IMR-90 (cell line): ENCODE measurements at regions not wholly inside any gene's neighbourhood (a gene's known extent, or its start where the extent isn't known, plus 50 kb on each side); places are given as distances from the start of the nearest gene placed in this dataset.

ENCODE experiments used
- ATAC-seq: fragments of 200-7000 bp; cut with Tn5 transposase; 2 replicates; pipeline ENCODE4 v1.9.1; 2020; ENCODE audit warnings: low read depth, mild to moderate bottlenecking, moderate library complexity
- BruUV-seq: library from RNA; stranded (reverse); fragments of 400-500 nt; replicated peaks from 2 replicates; lab custom pipeline; 2021; lab: Mats Ljungman, UMichigan
- CTCF ChIA-PET: fragments of 300-600 bp; formaldehyde crosslinking; extraction: SDS; loops from one replicate; lab custom pipeline; 2021; ENCODE audit warnings: antibody characterized with exemption; lab: Yijun Ruan, JAX
- POLR2A ChIA-PET: fragments of 300-600 bp; sonication (Branson Sonifier 250); formaldehyde crosslinking; loops from one replicate; lab custom pipeline; 2022; ENCODE audit warnings: antibody characterized with exemption; ENCODE audit not compliant: unreplicated experiment; lab: Charles Lee
- DNase-seq: peaks from one replicate; pipeline ENCODE4 v3.0.0; 2013
- H2AFZ ChIP-seq: replicated peaks from 2 replicates; pipeline ENCODE3; 2013; ENCODE audit warnings: low read length, mild to moderate bottlenecking; ENCODE audit not compliant: poor library complexity
- H2AK5ac ChIP-seq: 2 replicates; pipeline ENCODE4 v1.6.1; 2013; ENCODE audit warnings: low read depth, low read length, inconsistent platforms
- H2AK9ac ChIP-seq: replicated peaks from 2 replicates; pipeline ENCODE3; 2013; ENCODE audit warnings: mild to moderate bottlenecking, low read depth, low read length, moderate library complexity; ENCODE audit not compliant: poor library complexity
- H2BK120ac ChIP-seq: 2 replicates; pipeline ENCODE4 v1.6.1; 2013; ENCODE audit warnings: low read depth, low read length, inconsistent platforms
- H2BK15ac ChIP-seq: 3 replicates; pipeline ENCODE4 v1.6.1; 2013; ENCODE audit warnings: low read depth, low read length, inconsistent platforms
- H2BK20ac ChIP-seq: 2 replicates; pipeline ENCODE4 v1.6.1; 2013; ENCODE audit warnings: low read depth, mild to moderate bottlenecking, inconsistent platforms, low read length, moderate library complexity
- H2BK5ac ChIP-seq: 2 replicates; pipeline ENCODE4 v1.6.1; 2013; ENCODE audit warnings: mild to moderate bottlenecking, low read depth, low read length, inconsistent platforms; ENCODE audit not compliant: poor library complexity, severe bottlenecking
- H3K14ac ChIP-seq: replicated peaks from 2 replicates; pipeline ENCODE4 v1.6.1; 2013; ENCODE audit warnings: low read depth, low read length, inconsistent platforms
- H3K18ac ChIP-seq: 2 replicates; pipeline ENCODE4 v1.6.1; 2013; ENCODE audit warnings: low read depth, low read length, control low read depth
- H3K23ac ChIP-seq: 2 replicates; pipeline ENCODE4 v1.6.1; 2013; ENCODE audit warnings: low read depth, low read length, inconsistent platforms
- H3K27ac ChIP-seq: 2 replicates; pipeline ENCODE4 v1.5.1; 2013; ENCODE audit warnings: mild to moderate bottlenecking, control low read depth, low read length; ENCODE audit not compliant: insufficient read depth
- H3K27me3 ChIP-seq: 2 replicates; pipeline ENCODE4 v1.6.1; 2013; ENCODE audit warnings: low read length; ENCODE audit not compliant: control insufficient read depth, insufficient read depth
- H3K36me3 ChIP-seq: 2 replicates; pipeline ENCODE4 v1.6.1; 2013; ENCODE audit warnings: low read length, mixed read lengths; ENCODE audit not compliant: control insufficient read depth, insufficient read depth
- H3K4ac ChIP-seq: 2 replicates; pipeline ENCODE4 v1.6.1; 2013; ENCODE audit warnings: low read depth, low read length, inconsistent platforms
- H3K4me1 ChIP-seq: 2 replicates; pipeline ENCODE4 v1.6.1; 2013; ENCODE audit warnings: low read length, mixed read lengths; ENCODE audit not compliant: control insufficient read depth, insufficient read depth
- H3K4me2 ChIP-seq: 2 replicates; pipeline ENCODE4 v1.6.1; 2013; ENCODE audit warnings: low read depth, mild to moderate bottlenecking, control low read depth, low read length, moderate library complexity
- H3K4me3 ChIP-seq: 2 replicates; pipeline ENCODE4 v1.5.1; 2013; ENCODE audit warnings: low read depth, mild to moderate bottlenecking, control low read depth, low read length, moderate library complexity; ENCODE audit not compliant: insufficient read depth
- H3K56ac ChIP-seq: 2 replicates; pipeline ENCODE4 v1.6.1; 2013; ENCODE audit warnings: low read length, inconsistent platforms; ENCODE audit not compliant: insufficient read depth; ENCODE audit errors: extremely low read depth
- H3K79me1 ChIP-seq, 2 experiments: 2 replicates each; pipeline ENCODE4 v1.6.1; 2013; ENCODE audit warnings: low read length in 2 of 2, inconsistent platforms in 1 of 2, low read depth in 1 of 2
- H3K9ac ChIP-seq: 2 replicates; pipeline ENCODE4 v1.6.1; 2013; ENCODE audit warnings: low read depth, low read length, control low read depth
- H3K9me1 ChIP-seq: 2 replicates; pipeline ENCODE4 v1.6.1; 2013; ENCODE audit warnings: low read length, inconsistent platforms; ENCODE audit not compliant: insufficient read depth
- H3K9me3 ChIP-seq: 2 replicates; pipeline ENCODE4 v1.6.1; 2013; ENCODE audit warnings: low read length; ENCODE audit not compliant: control insufficient read depth, insufficient read depth
- H4K20me1 ChIP-seq: 2 replicates; pipeline ENCODE4 v1.6.1; 2013; ENCODE audit warnings: low read length, inconsistent platforms; ENCODE audit not compliant: insufficient read depth
- H4K5ac ChIP-seq: 2 replicates; pipeline ENCODE4 v1.6.1; 2013; ENCODE audit warnings: mild to moderate bottlenecking, low read depth, low read length, control low read depth
- H4K8ac ChIP-seq, 2 experiments: 2 replicates each; pipeline ENCODE4 v1.6.1; 2013; ENCODE audit warnings: low read depth in 2 of 2, low read length in 2 of 2, control low read depth in 1 of 2, inconsistent platforms in 1 of 2
- H4K91ac ChIP-seq: 2 replicates; pipeline ENCODE4 v1.6.1; 2013; ENCODE audit warnings: low read depth, low read length, inconsistent platforms; ENCODE audit not compliant: insufficient read depth
- CEBPB ChIP-seq: IDR thresholded peaks from 2 replicates; pipeline ENCODE4 v1.6.1; 2012; ENCODE audit warnings: low read depth, low read length, improper control_type of control experiment
- FOS ChIP-seq: fragments of 150-350 bp; IDR thresholded peaks from 2 replicates; pipeline ENCODE4 v1.6.1; 2016; ENCODE audit warnings: low read depth, low read length
- MAFK ChIP-seq: IDR thresholded peaks from 2 replicates; pipeline ENCODE4 v1.6.1; 2012; ENCODE audit warnings: low read depth, low read length, improper control_type of control experiment
- MXI1 ChIP-seq: IDR thresholded peaks from 2 replicates; pipeline ENCODE4 v1.6.1; 2012; ENCODE audit warnings: low read depth, mild to moderate bottlenecking, low read length, moderate library complexity, borderline replicate concordance
- NFE2L2 ChIP-seq: fragments of 150-350 bp; IDR thresholded peaks from 2 replicates; pipeline ENCODE4 v1.6.1; 2016; ENCODE audit warnings: low read depth, mild to moderate bottlenecking, low read length
- POLR2A ChIP-seq: IDR thresholded peaks from 2 replicates; pipeline ENCODE4 v1.6.1; 2012; ENCODE audit warnings: mild to moderate bottlenecking, low read depth, low read length
- RFX5 ChIP-seq: IDR thresholded peaks from 2 replicates; pipeline ENCODE4 v1.8.0; 2012; ENCODE audit warnings: low read depth, mild to moderate bottlenecking, low read length, moderate library complexity
- SMC3 ChIP-seq: fragments of 150-350 bp; IDR thresholded peaks from 2 replicates; pipeline ENCODE4 v1.6.1; 2016; ENCODE audit warnings: low read depth, mild to moderate bottlenecking, antibody characterized with exemption, low read length, moderate library complexity
- WGBS, 2 experiments: methylation state at CpG; one replicate each; pipeline versions ENCODE4 v1.1.5 to v1.1.7; 2013; ENCODE audit warnings: missing lambda C conversion rate in 2 of 2; ENCODE audit not compliant: insufficient read length in 1 of 2; ENCODE audit errors: extremely low coverage in 2 of 2; 5-methylcytosine and 5-hydroxymethylcytosine counted together
- dilution Hi-C: fragments of 300-500 bp; cut with HindIII; formaldehyde crosslinking; loops from one replicate; pipeline ENCODE4 v1.14.3; 2018; ENCODE audit warnings: low sequenced_read_pairs; ENCODE audit not compliant: unreplicated experiment
- in situ Hi-C: fragments of 300-500 bp; cut with MboI; formaldehyde crosslinking; loops from 3 replicates; pipeline ENCODE4 v1.14.3; 2019; ENCODE audit warnings: low sequenced_read_pairs, inconsistent platforms, mixed read lengths
- intact Hi-C: fragments of 100-400 bp; cut with micrococcal nuclease; formaldehyde crosslinking; loops from 2 replicates; pipeline ENCODE4 v1.10.0; 2022
- TF ChIP-seq, protein P1 (sequence below): fragments of 150-350 bp; IDR thresholded peaks from 2 replicates; pipeline ENCODE4 v1.6.1; 2017; ENCODE audit warnings: mild to moderate bottlenecking, antibody characterized with exemption, low read length, low read depth
- TF ChIP-seq, protein P2 (sequence below): conservative IDR thresholded peaks from 2 replicates; pipeline ENCODE4 v1.5.1; 2012; ENCODE audit warnings: mild to moderate bottlenecking, low read depth, low read length, improper control_type of control experiment

DNA sequence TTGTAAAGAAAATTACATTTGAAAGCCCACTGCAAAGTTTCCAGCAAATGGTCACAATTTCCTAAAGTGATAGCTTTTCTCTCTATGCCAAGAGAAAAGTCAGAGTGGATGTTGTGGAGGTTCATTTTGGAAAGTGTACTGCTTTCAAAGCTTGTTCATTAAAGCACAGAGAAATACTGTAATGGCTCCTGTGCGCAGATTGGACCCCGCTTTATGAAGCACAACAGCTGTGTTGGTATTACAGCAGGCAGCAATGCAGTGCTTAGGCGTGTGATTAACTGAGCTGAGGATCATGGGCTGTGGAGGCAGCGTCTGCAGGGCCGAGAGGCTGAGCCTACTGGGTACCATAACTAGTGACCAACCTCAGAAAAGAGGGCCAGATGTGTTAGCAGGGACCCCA is 478.4 kb upstream of the CFAP20DC start:
- Histone ChIP-seq H4K20me1 (no peaks in the 10 kb centered on the region), H3K79me1 (no peaks in the 10 kb centered on the region), H3K4ac (no peak overlapping the region), H3K36me3 (no peaks in the 10 kb centered on the region), H3K9me1 (no peaks in the 10 kb centered on the region), H4K5ac (no peak overlapping the region), H3K4me2 (no peak overlapping the region), H3K27me3 (no peaks in the 10 kb centered on the region), H2BK20ac (no peak overlapping the region), H3K27ac (no peak overlapping the region), H3K9ac (no peak overlapping the region), H4K91ac (no peak overlapping the region), H3K18ac (no peak overlapping the region), H3K56ac (no peak overlapping the region), H3K9me3 (no peaks in the 10 kb centered on the region), H3K14ac (no peak overlapping the region), H4K8ac (no peak overlapping the region), H2BK120ac (no peak overlapping the region), H2BK5ac (no peak overlapping the region), H2AK5ac (no peak overlapping the region), H3K23ac (no peak overlapping the region), H3K4me1 (no peaks in the 10 kb centered on the region), H2AK9ac (no peak overlapping the region), H3K4me3 (no peak overlapping the region), H2AFZ (no peak overlapping the region), H2BK15ac (no peak overlapping the region)
- ChIA-PET POLR2A (no interaction called here), CTCF (no interaction called here)
- dilution Hi-C loops = no loop called here
- TF ChIP-seq POLR2A (no peak), FOS (no peak), SMC3 (no peak), RFX5 (no peak), CEBPB (no peak), NFE2L2 (no peak), MXI1 (no peak), MAFK (no peak)
- TF ChIP-seq, protein P1, sequence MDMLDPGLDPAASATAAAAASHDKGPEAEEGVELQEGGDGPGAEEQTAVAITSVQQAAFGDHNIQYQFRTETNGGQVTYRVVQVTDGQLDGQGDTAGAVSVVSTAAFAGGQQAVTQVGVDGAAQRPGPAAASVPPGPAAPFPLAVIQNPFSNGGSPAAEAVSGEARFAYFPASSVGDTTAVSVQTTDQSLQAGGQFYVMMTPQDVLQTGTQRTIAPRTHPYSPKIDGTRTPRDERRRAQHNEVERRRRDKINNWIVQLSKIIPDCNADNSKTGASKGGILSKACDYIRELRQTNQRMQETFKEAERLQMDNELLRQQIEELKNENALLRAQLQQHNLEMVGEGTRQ = no peak
- TF ChIP-seq, protein P2, sequence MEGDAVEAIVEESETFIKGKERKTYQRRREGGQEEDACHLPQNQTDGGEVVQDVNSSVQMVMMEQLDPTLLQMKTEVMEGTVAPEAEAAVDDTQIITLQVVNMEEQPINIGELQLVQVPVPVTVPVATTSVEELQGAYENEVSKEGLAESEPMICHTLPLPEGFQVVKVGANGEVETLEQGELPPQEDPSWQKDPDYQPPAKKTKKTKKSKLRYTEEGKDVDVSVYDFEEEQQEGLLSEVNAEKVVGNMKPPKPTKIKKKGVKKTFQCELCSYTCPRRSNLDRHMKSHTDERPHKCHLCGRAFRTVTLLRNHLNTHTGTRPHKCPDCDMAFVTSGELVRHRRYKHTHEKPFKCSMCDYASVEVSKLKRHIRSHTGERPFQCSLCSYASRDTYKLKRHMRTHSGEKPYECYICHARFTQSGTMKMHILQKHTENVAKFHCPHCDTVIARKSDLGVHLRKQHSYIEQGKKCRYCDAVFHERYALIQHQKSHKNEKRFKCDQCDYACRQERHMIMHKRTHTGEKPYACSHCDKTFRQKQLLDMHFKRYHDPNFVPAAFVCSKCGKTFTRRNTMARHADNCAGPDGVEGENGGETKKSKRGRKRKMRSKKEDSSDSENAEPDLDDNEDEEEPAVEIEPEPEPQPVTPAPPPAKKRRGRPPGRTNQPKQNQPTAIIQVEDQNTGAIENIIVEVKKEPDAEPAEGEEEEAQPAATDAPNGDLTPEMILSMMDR = no peak
- BruUV-seq = no TSS peak
- DNase-seq (no peak), ATAC-seq (no peak)
- in situ Hi-C loops = no loop called here
- intact Hi-C loops = no loop called here
- WGBS, 2 experiments = 70% methylated on average over 2 of the region's 5 CpGs; no CpG with 5 or more reads in 1 of the 2 experiments
